HG03064 (cell line): ENCODE measurements at regions not wholly inside any gene's neighbourhood (a gene's known extent, or its start where the extent isn't known, plus 50 kb on each side); places are given as distances from the start of the nearest gene placed in this dataset.

Experiments used
- ATAC-seq: cut with Tn5 transposase; IDR thresholded peaks from one replicate; pipeline ENCODE4 v1.9.1; 2021; ENCODE audit warnings: low read depth; ENCODE audit not compliant: unreplicated experiment

- ATAC-seq, result no peak
These were observed 742.7 kb downstream of the VRK1 start for GRCh38 chr14:97539884-97540283.

GRCh38 chr14:97543221-97543620, 746.0 kb downstream of the VRK1 start:
- no peak for ATAC-seq

- ATAC-seq, result no peak
These were observed 746.6 kb downstream of the VRK1 start for GRCh38 chr14:97543816-97544215.

GRCh38 chr14:97544571-97544970, 747.4 kb downstream of the VRK1 start:
- no peak for ATAC-seq

GRCh38 chr14:97546491-97547230, 749.5 kb downstream of the VRK1 start:
- ATAC-seq, result no peak

GRCh38 chr14:97550463-97550862, 753.3 kb downstream of the VRK1 start:
- no peak for ATAC-seq

DNA sequence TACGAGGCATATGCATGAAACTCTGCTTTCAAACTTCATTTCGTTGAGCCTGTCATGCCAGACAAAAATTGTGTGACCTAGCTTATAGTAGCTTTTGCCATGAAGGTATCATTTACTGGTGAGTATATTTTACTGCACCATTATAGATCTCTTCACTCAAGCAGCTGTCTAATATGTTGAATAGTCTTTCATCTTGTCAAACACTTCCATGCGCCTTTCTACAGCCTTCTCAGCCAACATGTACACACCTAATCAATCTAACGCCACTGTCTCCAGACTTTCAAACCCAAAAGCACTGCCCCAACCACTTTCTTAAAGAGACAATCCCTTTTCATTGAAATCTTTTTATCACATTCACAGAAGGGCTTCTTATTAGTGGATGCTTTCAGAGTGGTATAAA, 757.4 kb downstream of the VRK1 start:
- ATAC-seq, result no peak

- ATAC-seq, result no peak
These were observed 767.2 kb downstream of the VRK1 start for GRCh38 chr14:97564334-97564733.

- ATAC-seq, result no peak
These were observed 774.0 kb downstream of the VRK1 start for GRCh38 chr14:97571201-97571600.

- no peak for ATAC-seq
These were observed 774.8 kb downstream of the VRK1 start for GRCh38 chr14:97571866-97572555.

GRCh38 chr14:97572583-97573458, 775.6 kb downstream of the VRK1 start:
- no peak for ATAC-seq

GRCh38 chr14:97575677-97576076, 778.5 kb downstream of the VRK1 start:
- no peak for ATAC-seq

DNA sequence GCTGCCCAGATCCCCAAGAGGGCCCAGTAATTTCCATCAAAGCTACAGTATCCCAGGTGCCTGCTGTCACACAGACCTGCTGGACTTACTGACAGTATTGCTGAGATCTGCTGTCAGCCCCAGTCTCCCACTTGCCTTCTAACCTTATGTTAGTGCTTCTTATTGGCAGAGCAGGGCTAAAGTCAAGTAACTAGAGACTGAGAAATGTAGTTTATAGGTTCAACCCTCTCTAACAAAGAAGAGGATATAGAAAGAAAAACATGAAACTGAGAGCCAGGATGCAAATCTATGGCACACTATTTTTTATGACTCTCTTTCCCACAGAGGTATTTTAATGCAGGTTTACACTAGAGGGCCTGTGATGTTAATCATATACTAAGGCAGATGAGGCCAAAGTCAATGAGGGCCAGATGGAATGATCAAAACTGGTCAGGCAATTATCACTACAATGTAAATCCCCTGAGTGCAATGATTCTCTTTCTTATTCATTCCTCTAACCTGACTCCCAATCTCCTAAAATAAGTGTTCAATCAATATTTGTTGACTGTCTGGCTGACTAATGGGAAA, 781.9 kb downstream of the VRK1 start:
- ATAC-seq, result no peak

DNA sequence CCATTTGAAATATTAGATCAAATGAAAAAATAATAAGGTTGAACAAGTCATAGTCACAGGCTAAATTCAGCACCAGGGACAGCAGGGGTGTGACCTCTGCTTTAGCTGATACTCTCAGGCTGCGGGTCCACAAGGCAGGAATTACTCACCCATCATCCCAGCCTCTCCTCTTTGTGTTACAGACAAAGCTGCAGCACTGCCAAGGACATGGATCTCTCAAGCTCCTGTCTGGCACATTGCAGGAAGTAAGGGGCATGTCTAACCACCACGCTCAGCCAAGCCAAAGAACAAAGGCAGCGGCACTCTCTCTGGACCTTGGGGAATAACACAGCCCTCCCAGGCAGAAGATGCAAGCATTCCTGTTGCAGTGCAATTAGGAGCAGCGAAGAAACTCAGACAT, 783.8 kb downstream of the VRK1 start:
- ATAC-seq, result no peak

DNA sequence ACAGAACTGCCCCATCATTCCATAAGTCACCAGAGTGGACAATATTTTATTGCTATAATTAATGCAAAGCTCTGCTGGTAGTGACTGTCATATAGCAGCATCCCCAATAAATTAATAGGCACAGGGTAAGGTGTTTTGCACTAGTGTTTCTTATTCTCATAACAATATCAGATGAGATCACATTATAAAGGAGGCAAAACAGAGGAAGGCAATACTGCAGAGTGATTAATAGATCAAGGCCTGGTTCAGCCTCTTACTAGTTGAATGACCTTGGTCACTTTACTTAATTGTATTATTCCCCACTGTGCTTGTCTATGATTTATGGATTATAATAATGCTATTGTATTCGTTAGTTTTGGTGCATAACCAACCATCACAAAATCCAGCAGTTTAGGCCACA, 784.8 kb downstream of the VRK1 start:
- ATAC-seq, result no peak

DNA sequence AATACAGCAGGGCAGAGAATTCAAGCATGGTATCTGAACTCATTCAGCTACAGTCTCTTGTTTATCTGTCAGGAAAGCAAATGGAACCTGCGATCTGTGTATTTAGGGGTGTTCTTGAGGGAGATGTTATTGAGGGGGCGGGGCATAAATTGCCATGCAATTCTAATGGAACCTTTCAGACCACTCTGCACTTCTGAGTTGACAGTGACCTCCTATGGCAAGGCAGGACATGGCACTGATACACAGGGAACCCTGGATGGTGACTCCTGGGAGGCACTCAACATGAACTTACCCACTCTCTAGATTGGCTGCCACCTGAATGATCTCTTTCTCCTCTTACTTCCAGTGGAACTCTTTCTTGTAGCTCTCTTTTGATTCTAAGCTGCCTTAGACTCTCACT, 787.3 kb downstream of the VRK1 start:
- no peak for ATAC-seq

DNA sequence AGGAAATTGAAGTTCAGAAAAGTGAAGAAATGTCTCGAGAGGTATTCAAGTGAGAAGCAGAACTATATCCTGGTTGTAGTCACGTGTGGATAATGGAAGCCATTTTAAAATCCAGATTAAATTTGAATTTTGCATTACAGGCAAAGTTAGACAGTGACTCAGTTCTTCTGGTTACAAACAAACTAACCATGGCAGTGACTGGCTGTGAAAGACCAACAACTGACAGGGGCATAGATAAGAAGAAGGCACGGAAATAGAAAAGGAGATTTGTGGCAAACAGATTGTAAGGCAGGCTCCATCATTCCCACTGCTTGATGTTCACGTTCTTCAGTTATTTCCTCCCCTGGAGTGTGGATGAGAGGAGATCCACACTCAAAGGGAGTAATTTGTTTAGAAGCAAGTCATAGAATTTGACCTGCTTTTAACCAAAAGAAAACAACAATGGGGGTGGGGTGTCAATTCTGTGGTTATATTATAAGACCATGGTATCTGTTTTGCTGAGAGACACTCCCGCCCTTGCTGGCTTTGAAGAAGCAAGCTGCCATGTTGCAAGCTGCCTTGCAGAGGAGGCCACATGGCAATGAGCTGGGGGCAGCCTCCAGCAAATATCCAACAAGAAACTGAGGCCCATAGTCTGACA, 795.3 kb downstream of the VRK1 start:
- no peak for ATAC-seq

DNA sequence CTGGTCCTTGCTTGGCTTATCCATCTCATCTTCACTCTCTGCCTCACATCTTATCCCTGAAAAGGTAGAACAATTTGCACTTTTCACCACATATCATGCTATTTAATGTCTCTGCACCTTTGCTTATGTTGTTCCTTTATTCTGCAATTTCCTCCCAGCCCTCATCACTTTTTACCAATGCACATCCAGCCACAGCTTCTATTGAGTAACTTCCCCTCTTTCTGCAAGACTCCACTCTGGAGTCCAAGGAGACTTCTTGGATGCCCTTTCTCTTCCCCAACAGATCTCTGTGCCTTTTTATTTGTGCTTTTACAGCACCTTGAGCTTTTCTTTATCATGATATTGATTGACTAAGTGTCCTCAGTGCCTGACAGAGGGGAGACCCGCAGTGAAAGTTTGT, 797.1 kb downstream of the VRK1 start:
- ATAC-seq, result no peak

DNA sequence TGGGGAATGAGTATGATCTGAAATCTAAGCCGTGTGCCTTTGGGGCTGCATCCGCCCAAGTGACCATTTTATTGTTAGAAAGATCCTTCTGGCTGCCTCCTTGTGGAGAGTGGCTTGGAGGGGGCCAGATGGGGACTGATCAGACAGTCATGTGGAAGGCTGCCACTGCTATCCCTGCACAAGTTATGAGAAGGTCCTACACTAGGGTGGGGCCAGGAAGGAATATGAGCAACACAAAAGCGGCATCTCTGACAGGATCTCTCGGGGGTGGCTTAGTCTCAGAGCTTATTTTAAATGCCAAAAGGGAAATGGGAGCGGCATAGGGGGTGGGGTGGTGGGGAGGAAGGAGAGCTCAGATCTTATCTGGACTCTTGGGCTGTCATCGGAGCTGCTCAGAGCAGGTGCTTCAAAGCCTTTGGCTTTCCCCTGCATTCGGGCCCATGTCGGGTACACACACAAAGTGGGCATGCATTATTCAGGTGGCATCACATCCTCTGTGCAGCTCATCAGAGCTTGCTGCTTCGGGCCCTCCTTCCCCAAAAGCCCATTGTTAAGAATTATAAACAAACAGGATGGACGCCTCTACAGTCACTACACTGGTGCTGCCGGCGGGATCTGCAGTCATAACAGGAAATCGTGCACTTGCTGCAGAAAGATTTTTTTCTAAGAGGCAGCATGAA, 805.4 kb downstream of the VRK1 start:
- ATAC-seq, result no peak

DNA sequence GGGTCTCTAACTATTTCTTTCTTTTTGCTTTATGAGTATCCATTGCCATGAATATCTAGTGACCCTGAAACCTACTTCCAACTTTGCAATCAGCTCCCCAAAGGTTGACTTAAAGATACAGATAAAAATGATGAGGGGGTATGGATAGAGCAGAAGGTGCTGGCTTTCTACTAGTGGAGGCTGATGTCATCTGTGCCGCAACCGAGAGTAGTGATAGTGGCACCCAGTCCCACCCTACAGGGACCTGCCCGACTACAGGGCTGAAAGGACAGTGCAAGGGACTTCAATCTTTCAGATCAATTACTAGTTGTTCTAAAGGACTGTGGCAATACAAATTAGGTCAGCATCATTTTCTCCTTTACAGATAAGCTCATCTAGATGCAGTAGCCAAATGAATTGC, 806.0 kb downstream of the VRK1 start:
- no peak for ATAC-seq
